ENCODE measurements at regions not wholly inside any gene's neighbourhood (a gene's known extent, or its start where the extent isn't known, plus 50 kb on each side); places are given as distances from the start of the nearest gene placed in this dataset.

DNA sequence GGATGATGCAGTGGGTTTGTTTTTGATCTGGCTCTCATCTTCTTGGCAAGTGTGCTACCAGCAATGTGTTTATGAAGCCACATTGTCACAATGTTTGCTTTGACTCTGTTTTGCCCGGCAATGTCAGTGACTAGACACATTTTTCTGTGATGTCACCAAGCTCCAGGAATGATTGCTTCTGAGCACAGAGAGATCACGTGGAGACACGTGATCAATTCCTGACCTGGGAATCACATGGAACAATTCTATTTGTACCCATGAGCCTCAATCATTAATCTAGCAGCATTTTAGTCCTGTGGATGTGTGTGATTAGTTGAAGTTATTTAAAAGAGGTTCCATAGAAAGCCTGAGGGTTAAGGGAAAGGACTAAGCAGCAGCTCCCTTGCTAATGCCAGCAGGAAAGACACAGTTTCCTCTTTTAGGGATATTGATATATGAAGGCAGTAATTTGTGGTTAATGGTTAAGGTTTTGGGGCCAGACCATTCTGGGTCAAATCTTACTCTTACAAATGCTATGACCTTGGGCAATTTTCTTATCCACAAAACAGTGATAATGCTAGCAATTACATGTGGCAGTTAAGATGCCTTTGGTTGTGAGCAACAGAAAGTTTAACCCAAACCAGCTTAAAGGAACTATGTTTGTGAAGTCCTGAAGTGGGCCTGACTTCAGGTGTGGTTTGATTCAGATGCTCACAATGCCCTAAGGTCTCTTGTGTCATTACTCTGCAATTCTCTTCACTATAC is 59.0 kb downstream of the FASLG start:
- Histone ChIP-seq H3F3A (replicated peaks; ENCODE audit: insufficient read depth) (peaks cover 5% of the 10 kb centered on the region), H3K27ac (ENCODE audit: low read depth in 2 of 2, low read length in 1 of 2) (no peak overlapping the region), H3K4me2 (no peak overlapping the region), H3K4me3 (ENCODE audit: low read depth in 2 of 2, low read length in 1 of 2) (no peak overlapping the region), H3K9me3 (no peaks in the 10 kb centered on the region), H3K9ac (no peak overlapping the region), H3K36me3 (replicated peaks in 1 of 2; ENCODE audit: control insufficient read depth in 1 of 2, insufficient read depth in 2 of 2, low read length in 1 of 2) (no peaks in the 10 kb centered on the region), H3K9me2 (no peaks in the 10 kb centered on the region), H3K4me1 (ENCODE audit: control insufficient read depth in 1 of 2, insufficient read depth in 2 of 2, low read depth in 1 of 2, low read length in 1 of 2) (peaks cover 0 to 4% of the 10 kb centered on the region in 2 experiments; a peak in 2 of 4 replicates), H2AFZ (ENCODE audit: low read depth) (peak overlapping the region; percentile 2; the same call in 1 of the 2 replicates), H4K20me1 (ENCODE audit: insufficient read depth) (no peaks in the 10 kb centered on the region), H3K27me3 (ENCODE audit: insufficient read depth) (no peaks in the 10 kb centered on the region), H3K79me2 (ENCODE audit: insufficient read depth) (no peaks in the 10 kb centered on the region)
- ChIA-PET POLR2A (no interaction called here), CTCF (interaction anchor here (0.8 to 4.8 kb wide), 8 partner anchors 9 to 917 kb away, joined by 3 to 57 read pairs (median 4); no protein-coding TSS in a partner anchor)
- DNase-seq: no peak
- WGBS (ENCODE audit: low lambda C conversion rate): 41% methylated on average over 3 of the region's 3 CpGs
- TF ChIP-seq GABPA (IDR thresholded peaks at IDR 0.05; ENCODE audit: low read depth): no peak
- no peak for TF ChIP-seq SIN3A (IDR thresholded peaks at IDR 0.05; ENCODE audit: borderline replicate concordance, low read depth, low read length)
- TF ChIP-seq MEF2A (IDR thresholded peaks at IDR 0.05; ENCODE audit: borderline replicate concordance, low read depth): no peak
- TF ChIP-seq RAD21 (IDR thresholded peaks at IDR 0.05; ENCODE audit: low read length): no peak
- TF ChIP-seq, protein P1, sequence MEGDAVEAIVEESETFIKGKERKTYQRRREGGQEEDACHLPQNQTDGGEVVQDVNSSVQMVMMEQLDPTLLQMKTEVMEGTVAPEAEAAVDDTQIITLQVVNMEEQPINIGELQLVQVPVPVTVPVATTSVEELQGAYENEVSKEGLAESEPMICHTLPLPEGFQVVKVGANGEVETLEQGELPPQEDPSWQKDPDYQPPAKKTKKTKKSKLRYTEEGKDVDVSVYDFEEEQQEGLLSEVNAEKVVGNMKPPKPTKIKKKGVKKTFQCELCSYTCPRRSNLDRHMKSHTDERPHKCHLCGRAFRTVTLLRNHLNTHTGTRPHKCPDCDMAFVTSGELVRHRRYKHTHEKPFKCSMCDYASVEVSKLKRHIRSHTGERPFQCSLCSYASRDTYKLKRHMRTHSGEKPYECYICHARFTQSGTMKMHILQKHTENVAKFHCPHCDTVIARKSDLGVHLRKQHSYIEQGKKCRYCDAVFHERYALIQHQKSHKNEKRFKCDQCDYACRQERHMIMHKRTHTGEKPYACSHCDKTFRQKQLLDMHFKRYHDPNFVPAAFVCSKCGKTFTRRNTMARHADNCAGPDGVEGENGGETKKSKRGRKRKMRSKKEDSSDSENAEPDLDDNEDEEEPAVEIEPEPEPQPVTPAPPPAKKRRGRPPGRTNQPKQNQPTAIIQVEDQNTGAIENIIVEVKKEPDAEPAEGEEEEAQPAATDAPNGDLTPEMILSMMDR (IDR thresholded peaks at IDR 0.05): no peak
- TF ChIP-seq, protein P2, sequence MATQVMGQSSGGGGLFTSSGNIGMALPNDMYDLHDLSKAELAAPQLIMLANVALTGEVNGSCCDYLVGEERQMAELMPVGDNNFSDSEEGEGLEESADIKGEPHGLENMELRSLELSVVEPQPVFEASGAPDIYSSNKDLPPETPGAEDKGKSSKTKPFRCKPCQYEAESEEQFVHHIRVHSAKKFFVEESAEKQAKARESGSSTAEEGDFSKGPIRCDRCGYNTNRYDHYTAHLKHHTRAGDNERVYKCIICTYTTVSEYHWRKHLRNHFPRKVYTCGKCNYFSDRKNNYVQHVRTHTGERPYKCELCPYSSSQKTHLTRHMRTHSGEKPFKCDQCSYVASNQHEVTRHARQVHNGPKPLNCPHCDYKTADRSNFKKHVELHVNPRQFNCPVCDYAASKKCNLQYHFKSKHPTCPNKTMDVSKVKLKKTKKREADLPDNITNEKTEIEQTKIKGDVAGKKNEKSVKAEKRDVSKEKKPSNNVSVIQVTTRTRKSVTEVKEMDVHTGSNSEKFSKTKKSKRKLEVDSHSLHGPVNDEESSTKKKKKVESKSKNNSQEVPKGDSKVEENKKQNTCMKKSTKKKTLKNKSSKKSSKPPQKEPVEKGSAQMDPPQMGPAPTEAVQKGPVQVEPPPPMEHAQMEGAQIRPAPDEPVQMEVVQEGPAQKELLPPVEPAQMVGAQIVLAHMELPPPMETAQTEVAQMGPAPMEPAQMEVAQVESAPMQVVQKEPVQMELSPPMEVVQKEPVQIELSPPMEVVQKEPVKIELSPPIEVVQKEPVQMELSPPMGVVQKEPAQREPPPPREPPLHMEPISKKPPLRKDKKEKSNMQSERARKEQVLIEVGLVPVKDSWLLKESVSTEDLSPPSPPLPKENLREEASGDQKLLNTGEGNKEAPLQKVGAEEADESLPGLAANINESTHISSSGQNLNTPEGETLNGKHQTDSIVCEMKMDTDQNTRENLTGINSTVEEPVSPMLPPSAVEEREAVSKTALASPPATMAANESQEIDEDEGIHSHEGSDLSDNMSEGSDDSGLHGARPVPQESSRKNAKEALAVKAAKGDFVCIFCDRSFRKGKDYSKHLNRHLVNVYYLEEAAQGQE (IDR thresholded peaks at IDR 0.05; ENCODE audit: low read depth, low read length): no peak
- TF ChIP-seq, protein P3, sequence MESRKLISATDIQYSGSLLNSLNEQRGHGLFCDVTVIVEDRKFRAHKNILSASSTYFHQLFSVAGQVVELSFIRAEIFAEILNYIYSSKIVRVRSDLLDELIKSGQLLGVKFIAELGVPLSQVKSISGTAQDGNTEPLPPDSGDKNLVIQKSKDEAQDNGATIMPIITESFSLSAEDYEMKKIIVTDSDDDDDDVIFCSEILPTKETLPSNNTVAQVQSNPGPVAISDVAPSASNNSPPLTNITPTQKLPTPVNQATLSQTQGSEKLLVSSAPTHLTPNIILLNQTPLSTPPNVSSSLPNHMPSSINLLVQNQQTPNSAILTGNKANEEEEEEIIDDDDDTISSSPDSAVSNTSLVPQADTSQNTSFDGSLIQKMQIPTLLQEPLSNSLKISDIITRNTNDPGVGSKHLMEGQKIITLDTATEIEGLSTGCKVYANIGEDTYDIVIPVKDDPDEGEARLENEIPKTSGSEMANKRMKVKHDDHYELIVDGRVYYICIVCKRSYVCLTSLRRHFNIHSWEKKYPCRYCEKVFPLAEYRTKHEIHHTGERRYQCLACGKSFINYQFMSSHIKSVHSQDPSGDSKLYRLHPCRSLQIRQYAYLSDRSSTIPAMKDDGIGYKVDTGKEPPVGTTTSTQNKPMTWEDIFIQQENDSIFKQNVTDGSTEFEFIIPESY (IDR thresholded peaks at IDR 0.05; ENCODE audit: borderline replicate concordance, low read depth): no peak
- TF ChIP-seq NRF1 (IDR thresholded peaks at IDR 0.05; ENCODE audit: low read depth, low read length): no peak
- no peak for TF ChIP-seq FOSL2 (IDR thresholded peaks at IDR 0.05; ENCODE audit: borderline replicate concordance, low read depth)
- TF ChIP-seq, protein P4, sequence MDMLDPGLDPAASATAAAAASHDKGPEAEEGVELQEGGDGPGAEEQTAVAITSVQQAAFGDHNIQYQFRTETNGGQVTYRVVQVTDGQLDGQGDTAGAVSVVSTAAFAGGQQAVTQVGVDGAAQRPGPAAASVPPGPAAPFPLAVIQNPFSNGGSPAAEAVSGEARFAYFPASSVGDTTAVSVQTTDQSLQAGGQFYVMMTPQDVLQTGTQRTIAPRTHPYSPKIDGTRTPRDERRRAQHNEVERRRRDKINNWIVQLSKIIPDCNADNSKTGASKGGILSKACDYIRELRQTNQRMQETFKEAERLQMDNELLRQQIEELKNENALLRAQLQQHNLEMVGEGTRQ (IDR thresholded peaks at IDR 0.05; ENCODE audit: borderline replicate concordance, low read depth, low read length): no peak
- TF ChIP-seq, protein P5, sequence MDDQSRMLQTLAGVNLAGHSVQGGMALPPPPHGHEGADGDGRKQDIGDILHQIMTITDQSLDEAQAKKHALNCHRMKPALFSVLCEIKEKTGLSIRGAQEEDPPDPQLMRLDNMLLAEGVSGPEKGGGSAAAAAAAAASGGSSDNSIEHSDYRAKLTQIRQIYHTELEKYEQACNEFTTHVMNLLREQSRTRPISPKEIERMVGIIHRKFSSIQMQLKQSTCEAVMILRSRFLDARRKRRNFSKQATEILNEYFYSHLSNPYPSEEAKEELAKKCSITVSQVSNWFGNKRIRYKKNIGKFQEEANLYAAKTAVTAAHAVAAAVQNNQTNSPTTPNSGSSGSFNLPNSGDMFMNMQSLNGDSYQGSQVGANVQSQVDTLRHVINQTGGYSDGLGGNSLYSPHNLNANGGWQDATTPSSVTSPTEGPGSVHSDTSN (IDR thresholded peaks at IDR 0.05): no peak
- TF ChIP-seq POLR2AphosphoS5 (IDR thresholded peaks at IDR 0.05; ENCODE audit: low read depth, low read length): no peak
- TF ChIP-seq FOXJ3 (CRISPR knock-in tag; IDR thresholded peaks at IDR 0.05): no peak
- TF ChIP-seq ELF1 (IDR thresholded peaks at IDR 0.05): no peak
- TF ChIP-seq RXRA (IDR thresholded peaks at IDR 0.05; ENCODE audit: borderline replicate concordance, low read depth): no peak
- no peak for TF ChIP-seq EP300 (IDR thresholded peaks at IDR 0.05; ENCODE audit: borderline replicate concordance in 1 of 2, low read depth in 1 of 2, low read length in 1 of 2)
- TF ChIP-seq, protein P6, sequence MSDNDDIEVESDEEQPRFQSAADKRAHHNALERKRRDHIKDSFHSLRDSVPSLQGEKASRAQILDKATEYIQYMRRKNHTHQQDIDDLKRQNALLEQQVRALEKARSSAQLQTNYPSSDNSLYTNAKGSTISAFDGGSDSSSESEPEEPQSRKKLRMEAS (IDR thresholded peaks at IDR 0.05; ENCODE audit: low read depth): no peak

All from SK-N-SH (cell line).